HG03135 (cell line): ENCODE measurements at regions not wholly inside any gene's neighbourhood (a gene's known extent, or its start where the extent isn't known, plus 50 kb on each side); places are given as distances from the start of the nearest gene placed in this dataset.

ENCODE experiments used
- ATAC-seq: cut with Tn5 transposase; IDR thresholded peaks from one replicate; pipeline ENCODE4 v1.9.1; 2021; ENCODE audit warnings: mild to moderate bottlenecking, moderate library complexity; ENCODE audit not compliant: unreplicated experiment

DNA sequence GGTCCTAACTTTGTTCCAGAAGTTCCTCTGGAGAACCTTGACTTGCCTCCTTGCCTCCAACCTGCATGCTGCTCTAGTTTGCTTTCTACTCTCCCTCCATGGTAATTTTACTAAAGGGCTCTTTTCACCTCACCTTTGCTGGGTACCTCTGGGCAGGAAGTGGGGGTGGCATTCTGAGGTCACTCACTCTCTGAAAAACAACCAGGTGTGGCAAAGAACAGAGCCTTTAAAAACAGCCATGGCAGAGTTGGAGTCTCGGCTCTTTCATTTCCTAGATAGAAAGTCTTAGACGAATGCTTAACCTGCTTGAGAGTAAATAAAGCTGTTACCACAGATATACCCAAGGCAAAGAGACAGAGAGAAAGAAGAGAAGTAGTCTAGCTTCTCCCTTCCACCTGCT, 827.9 kb downstream of the BCL11B start:
- ATAC-seq, result no peak

GRCh38 chr14:98445718-98446117, 826.3 kb downstream of the BCL11B start:
- ATAC-seq, result no peak

- no peak for ATAC-seq
Observed at GRCh38 chr14:98446508-98446907, 825.5 kb downstream of the BCL11B start.

- ATAC-seq, result no peak
Observed at GRCh38 chr14:98456231-98456630, 815.8 kb downstream of the BCL11B start.

- no peak for ATAC-seq
Observed at GRCh38 chr14:98458702-98459101, 813.3 kb downstream of the BCL11B start.

- ATAC-seq, result no peak
Observed at GRCh38 chr14:98462908-98463307, 809.1 kb downstream of the BCL11B start.

GRCh38 chr14:98466807-98467206, 805.2 kb downstream of the BCL11B start:
- no peak for ATAC-seq

GRCh38 chr14:98470663-98471062, 801.3 kb downstream of the BCL11B start:
- no peak for ATAC-seq

- no peak for ATAC-seq
Observed at GRCh38 chr14:98474900-98475299, 797.1 kb downstream of the BCL11B start.

- no peak for ATAC-seq
Observed at GRCh38 chr14:98477935-98478334, 794.1 kb downstream of the BCL11B start.

- no peak for ATAC-seq
Observed at GRCh38 chr14:98489115-98489514, 782.9 kb downstream of the BCL11B start.

DNA sequence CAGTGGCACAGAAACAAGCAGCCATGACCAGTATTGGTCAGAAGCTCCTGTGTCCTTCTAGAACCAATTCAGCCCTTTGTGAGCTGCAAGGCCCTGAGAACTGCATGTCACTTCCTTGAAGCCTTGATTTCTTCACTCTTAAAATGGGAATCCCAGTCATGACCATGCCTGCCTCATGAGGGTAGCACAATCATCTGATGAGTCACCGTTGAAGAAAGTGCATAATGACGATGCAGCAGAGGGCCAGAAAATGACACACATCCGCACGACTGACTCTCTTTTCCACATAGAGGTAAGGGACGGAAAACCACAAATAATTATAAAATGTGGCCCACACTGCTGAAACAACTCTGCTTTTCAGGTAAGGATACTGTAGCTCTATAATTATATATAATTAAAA, 777.4 kb downstream of the BCL11B start:
- ATAC-seq, result no peak

- no peak for ATAC-seq
Observed at GRCh38 chr14:98498019-98498885, 773.7 kb downstream of the BCL11B start.

DNA sequence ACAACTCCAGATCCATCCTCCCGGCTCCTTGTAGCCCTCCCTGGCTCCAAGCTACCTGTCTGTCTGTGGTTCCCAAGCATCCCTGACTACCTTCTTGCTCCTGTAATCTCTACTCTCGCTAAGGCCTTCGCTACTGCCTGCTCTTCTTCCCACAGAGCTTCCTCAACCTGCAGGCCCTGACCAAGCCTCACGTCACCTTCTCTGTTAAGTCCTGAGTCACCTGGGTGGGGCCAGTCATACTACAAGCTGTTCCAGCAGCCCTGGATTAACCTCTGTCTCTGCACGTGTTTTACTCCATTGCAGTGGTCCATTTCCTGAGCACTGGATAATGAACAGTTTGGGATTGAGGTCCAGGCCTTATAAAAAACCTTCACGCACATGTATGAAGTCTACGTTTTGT, 770.7 kb downstream of the BCL11B start:
- no peak for ATAC-seq

- ATAC-seq, result no peak
Observed at GRCh38 chr14:98501836-98502235, 770.2 kb downstream of the BCL11B start.

DNA sequence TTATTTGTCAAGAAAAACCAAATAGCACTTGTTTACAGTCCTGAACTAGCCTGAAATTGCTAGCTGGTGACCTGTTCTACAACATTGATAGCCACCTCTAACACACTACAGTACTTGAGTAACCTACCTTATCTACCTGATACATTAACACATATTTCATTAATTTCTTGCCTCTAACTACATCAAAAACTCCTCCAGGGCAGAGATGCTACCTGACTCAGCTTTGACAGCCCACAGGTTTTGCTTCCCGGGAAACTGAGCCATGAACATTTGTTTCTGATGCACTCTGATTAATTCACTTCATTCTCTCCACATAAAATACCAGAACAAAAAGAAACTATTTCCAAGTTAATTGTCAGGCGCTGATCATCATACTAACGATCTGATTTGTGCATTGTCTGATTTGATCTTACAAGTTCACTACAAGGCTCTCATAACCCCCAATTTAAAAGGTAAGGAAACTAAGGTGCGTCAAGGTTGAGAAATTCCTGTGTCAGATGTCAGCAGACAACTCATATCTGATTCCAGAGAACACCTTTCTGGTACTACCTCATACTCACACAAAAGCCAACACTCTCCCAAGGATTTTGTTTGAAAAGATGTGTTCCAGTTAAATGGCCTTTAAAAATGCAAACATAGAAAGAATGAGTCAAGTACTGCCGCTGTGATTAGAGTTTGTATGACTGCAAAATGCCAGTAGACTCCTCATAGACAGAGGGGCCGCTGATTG, 768.7 kb downstream of the BCL11B start:
- no peak for ATAC-seq

DNA sequence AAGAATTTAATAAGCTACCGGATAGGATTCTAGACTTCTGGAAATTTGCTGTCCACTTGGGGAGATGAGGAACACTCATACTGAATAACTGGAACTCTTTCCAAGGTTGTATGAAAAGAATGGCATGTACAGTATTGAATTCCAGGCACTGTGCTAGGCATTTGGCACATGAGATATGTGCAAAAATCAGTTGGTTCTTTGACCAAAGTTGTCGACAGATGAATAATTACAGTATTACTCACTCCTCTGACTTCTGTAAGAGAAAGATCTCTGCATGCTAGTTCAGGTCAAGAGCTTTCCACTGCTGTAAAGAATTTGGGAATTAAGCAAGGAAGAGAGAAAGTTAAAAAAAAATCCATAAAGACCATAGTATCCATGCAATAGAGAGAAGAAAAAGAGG, 764.7 kb downstream of the BCL11B start:
- ATAC-seq, result no peak

- no peak for ATAC-seq
Observed at GRCh38 chr14:98510392-98510791, 761.6 kb downstream of the BCL11B start.

DNA sequence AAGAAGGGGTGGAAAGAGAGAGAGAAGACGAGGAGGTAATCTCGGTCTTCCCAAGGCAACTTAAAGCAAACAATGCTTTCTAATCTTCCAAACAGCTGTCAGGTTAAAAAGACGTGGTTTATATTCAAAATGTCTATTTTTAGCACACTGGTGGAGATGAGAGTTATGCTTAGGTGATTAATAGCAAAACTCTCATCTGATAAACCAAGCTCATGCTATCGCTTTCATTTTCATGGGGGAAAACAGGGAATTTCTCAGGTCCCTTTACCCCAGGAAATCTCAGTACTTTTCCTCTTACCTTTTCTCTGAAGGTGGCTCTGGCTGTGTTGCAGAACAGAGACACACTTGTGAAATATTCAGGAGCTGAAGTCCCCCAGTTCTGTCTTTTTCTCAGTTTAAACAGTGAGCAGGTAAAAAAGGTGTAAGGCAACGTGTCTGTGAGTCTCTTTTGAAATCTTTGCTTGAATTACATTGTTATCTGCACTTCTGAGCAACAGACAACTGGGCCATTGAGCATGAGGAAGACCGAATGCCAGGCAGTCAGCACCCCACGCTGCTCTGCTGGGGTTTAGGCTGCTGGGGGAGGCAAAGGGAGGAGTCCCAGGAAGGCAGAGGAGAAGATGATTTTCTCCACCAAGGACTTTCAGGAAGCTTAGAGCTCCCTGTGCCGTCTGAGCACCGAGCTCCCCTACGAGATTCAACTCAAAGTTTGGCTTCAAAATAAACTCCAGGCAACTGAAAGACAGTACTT, 759.3 kb downstream of the BCL11B start:
- ATAC-seq, result no peak

- no peak for ATAC-seq
Observed at GRCh38 chr14:98513558-98513957, 758.4 kb downstream of the BCL11B start.

DNA sequence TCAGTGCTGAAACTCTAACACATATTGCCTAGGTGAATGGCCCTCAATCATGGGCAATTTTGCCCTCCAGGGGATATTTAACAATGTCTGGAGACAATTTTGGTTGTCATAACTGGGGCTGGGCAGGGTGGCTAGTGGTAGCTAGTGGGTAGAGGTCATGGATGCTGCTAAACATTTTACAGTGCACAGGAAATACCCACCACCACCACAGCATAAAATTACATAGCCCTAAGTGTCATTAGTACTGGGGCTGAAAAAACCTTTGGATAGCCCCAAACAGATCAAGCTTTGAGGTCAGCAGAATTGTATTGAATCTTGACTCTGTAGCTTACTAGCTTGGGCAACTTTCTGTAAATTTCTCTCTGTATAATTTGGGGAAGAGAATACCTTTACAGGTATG, 758.0 kb downstream of the BCL11B start:
- no peak for ATAC-seq

DNA sequence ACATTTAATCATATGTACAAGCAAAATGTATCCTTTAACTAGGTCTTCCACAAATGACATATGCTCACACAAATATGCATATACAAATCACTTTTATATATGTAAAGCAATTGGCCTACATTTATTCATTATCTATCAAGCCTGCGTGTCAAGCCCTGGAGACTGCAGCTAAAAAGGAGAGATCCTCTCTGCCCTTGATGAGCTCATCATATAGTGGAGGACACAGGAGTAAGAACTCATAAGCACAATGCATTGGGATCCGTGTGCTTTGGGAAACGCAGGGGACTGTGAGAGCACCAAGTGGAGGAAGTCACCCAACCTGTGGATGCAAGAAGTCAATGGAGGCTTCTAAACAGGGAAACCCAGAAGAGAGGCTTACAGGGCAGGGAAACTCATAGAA, 735.7 kb downstream of the BCL11B start:
- ATAC-seq, result no peak
